ENCODE measurements at regions not wholly inside any gene's neighbourhood (a gene's known extent, or its start where the extent isn't known, plus 50 kb on each side); places are given as distances from the start of the nearest gene placed in this dataset.

DNA sequence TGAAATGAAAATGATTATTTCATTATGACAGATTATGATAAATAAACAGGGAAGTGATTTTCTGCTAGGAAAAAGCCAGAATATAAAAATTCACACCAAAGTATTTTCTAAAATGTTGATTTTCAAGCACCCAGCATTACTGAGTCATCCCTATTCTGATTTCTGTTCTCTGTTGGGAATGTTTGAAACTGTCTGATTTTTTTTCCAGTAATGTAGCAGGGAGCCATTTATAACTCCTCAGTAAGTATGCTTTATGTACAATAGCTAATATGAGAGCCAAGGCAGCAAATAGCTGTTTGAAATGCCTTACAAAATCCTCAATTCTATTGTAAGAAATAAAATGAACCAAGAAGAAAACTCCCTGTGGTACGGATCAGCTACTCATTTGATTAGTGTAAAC is 471.7 kb upstream of the TYRP1 start:
- no peak for TF ChIP-seq SOX15 (CRISPR knock-in tag; IDR thresholded peaks at IDR 0.05)
- TF ChIP-seq ZNF512 (CRISPR knock-in tag; IDR thresholded peaks at IDR 0.05; ENCODE audit: borderline replicate concordance): no peak
- no peak overlapping the region; the same call in 1 of the 2 replicates for H3K27ac Mint-ChIP-seq
- CTCF ChIA-PET: no interaction called here

GRCh38 chr9:12224449-12224848 is 468.7 kb upstream of the TYRP1 start:
- Mint-ChIP-seq H3K36me3 (no peaks in the 10 kb centered on the region), H3K4me3 (peak overlapping the region; percentile 12; the same call in 1 of the 2 replicates), H3K4me1 (peaks cover 9% of the 10 kb centered on the region), H3K27me3 (ENCODE audit: low read depth) (no peaks in the 10 kb centered on the region), H3K27ac (peak overlapping the region; percentile 87), H3K9me3 (peaks cover 6% of the 10 kb centered on the region)
- DNase-seq (ENCODE audit: low spot score) (no peak), ATAC-seq (peak; percentile 51; the same call in 1 of the 2 replicates)
- CTCF ChIA-PET: no interaction called here
- POLR2A ChIA-PET: no interaction called here
- TF ChIP-seq, protein P1, sequence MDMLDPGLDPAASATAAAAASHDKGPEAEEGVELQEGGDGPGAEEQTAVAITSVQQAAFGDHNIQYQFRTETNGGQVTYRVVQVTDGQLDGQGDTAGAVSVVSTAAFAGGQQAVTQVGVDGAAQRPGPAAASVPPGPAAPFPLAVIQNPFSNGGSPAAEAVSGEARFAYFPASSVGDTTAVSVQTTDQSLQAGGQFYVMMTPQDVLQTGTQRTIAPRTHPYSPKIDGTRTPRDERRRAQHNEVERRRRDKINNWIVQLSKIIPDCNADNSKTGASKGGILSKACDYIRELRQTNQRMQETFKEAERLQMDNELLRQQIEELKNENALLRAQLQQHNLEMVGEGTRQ (CRISPR knock-in tag; IDR thresholded peaks at IDR 0.05): no peak
- no peak for TF ChIP-seq GRHL2 (CRISPR knock-in tag; IDR thresholded peaks at IDR 0.05; ENCODE audit: insufficient replicate concordance, severe bottlenecking)
- no peak for TF ChIP-seq ZNF396 (CRISPR knock-in tag; IDR thresholded peaks at IDR 0.05; ENCODE audit: borderline replicate concordance)
- no peak for TF ChIP-seq ATF6 (CRISPR knock-in tag; IDR thresholded peaks at IDR 0.05)
- TF ChIP-seq, protein P2, sequence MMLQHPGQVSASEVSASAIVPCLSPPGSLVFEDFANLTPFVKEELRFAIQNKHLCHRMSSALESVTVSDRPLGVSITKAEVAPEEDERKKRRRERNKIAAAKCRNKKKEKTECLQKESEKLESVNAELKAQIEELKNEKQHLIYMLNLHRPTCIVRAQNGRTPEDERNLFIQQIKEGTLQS (CRISPR knock-in tag; conservative IDR thresholded peaks at IDR 0.05): no peak
- no peak for TF ChIP-seq FOXJ3 (CRISPR knock-in tag; IDR thresholded peaks at IDR 0.05; ENCODE audit: borderline replicate concordance)
- no peak for TF ChIP-seq CDX4 (CRISPR knock-in tag; IDR thresholded peaks at IDR 0.05; ENCODE audit: borderline replicate concordance)
- TF ChIP-seq, protein P3, sequence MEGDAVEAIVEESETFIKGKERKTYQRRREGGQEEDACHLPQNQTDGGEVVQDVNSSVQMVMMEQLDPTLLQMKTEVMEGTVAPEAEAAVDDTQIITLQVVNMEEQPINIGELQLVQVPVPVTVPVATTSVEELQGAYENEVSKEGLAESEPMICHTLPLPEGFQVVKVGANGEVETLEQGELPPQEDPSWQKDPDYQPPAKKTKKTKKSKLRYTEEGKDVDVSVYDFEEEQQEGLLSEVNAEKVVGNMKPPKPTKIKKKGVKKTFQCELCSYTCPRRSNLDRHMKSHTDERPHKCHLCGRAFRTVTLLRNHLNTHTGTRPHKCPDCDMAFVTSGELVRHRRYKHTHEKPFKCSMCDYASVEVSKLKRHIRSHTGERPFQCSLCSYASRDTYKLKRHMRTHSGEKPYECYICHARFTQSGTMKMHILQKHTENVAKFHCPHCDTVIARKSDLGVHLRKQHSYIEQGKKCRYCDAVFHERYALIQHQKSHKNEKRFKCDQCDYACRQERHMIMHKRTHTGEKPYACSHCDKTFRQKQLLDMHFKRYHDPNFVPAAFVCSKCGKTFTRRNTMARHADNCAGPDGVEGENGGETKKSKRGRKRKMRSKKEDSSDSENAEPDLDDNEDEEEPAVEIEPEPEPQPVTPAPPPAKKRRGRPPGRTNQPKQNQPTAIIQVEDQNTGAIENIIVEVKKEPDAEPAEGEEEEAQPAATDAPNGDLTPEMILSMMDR (IDR thresholded peaks at IDR 0.05): no peak
- TF ChIP-seq, protein P4, sequence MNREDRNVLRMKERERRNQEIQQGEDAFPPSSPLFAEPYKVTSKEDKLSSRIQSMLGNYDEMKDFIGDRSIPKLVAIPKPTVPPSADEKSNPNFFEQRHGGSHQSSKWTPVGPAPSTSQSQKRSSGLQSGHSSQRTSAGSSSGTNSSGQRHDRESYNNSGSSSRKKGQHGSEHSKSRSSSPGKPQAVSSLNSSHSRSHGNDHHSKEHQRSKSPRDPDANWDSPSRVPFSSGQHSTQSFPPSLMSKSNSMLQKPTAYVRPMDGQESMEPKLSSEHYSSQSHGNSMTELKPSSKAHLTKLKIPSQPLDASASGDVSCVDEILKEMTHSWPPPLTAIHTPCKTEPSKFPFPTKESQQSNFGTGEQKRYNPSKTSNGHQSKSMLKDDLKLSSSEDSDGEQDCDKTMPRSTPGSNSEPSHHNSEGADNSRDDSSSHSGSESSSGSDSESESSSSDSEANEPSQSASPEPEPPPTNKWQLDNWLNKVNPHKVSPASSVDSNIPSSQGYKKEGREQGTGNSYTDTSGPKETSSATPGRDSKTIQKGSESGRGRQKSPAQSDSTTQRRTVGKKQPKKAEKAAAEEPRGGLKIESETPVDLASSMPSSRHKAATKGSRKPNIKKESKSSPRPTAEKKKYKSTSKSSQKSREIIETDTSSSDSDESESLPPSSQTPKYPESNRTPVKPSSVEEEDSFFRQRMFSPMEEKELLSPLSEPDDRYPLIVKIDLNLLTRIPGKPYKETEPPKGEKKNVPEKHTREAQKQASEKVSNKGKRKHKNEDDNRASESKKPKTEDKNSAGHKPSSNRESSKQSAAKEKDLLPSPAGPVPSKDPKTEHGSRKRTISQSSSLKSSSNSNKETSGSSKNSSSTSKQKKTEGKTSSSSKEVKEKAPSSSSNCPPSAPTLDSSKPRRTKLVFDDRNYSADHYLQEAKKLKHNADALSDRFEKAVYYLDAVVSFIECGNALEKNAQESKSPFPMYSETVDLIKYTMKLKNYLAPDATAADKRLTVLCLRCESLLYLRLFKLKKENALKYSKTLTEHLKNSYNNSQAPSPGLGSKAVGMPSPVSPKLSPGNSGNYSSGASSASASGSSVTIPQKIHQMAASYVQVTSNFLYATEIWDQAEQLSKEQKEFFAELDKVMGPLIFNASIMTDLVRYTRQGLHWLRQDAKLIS (CRISPR knock-in tag; IDR thresholded peaks at IDR 0.05; ENCODE audit: borderline replicate concordance): no peak
- TF ChIP-seq ZNF317 (CRISPR knock-in tag; IDR thresholded peaks at IDR 0.05; ENCODE audit: borderline replicate concordance, low read depth): no peak
- no peak for TF ChIP-seq MLX (CRISPR knock-in tag; IDR thresholded peaks at IDR 0.05)
- no peak for TF ChIP-seq ZSCAN18 (CRISPR knock-in tag; IDR thresholded peaks at IDR 0.05)
- no peak for TF ChIP-seq ZNF121 (CRISPR knock-in tag; IDR thresholded peaks at IDR 0.05)
- TF ChIP-seq SMAD4 (CRISPR knock-in tag; IDR thresholded peaks at IDR 0.05): no peak
- no peak for TF ChIP-seq ZNF512 (CRISPR knock-in tag; IDR thresholded peaks at IDR 0.05; ENCODE audit: borderline replicate concordance)

More for the DNA sequence above, 471.7 kb upstream of the TYRP1 start:
- no peaks in the 10 kb centered on the region for H3K36me3 Mint-ChIP-seq
- H3K9me3 Mint-ChIP-seq: peaks cover 8% of the 10 kb centered on the region
- no peak for ATAC-seq
- no peak overlapping the region for H3K4me3 Mint-ChIP-seq
- DNase-seq (ENCODE audit: low spot score): no peak
- H3K27me3 Mint-ChIP-seq (ENCODE audit: low read depth): no peaks in the 10 kb centered on the region
- POLR2A ChIA-PET: no interaction called here
- H3K4me1 Mint-ChIP-seq: peaks cover 9% of the 10 kb centered on the region
